HFF-Myc (cell line): ENCODE measurements at regions not wholly inside any gene's neighbourhood (a gene's known extent, or its start where the extent isn't known, plus 50 kb on each side); places are given as distances from the start of the nearest gene placed in this dataset.

Source experiments
- DNase-seq: peaks from one replicate; pipeline ENCODE4 v3.0.0-alpha.2; 2011; ENCODE audit warnings: low read depth; ENCODE audit errors: extremely low read depth
- H3K4me3 ChIP-seq: replicated peaks from 2 replicates; pipeline ENCODE4 v1.5.1; 2011; ENCODE audit warnings: low read depth, mild to moderate bottlenecking, control low read depth, low read length
- CTCF ChIP-seq: IDR thresholded peaks from 2 replicates; pipeline ENCODE4 v1.5.1; 2012; ENCODE audit warnings: mild to moderate bottlenecking, low read depth, low read length, control low read depth; ENCODE audit errors: missing control alignments

DNA sequence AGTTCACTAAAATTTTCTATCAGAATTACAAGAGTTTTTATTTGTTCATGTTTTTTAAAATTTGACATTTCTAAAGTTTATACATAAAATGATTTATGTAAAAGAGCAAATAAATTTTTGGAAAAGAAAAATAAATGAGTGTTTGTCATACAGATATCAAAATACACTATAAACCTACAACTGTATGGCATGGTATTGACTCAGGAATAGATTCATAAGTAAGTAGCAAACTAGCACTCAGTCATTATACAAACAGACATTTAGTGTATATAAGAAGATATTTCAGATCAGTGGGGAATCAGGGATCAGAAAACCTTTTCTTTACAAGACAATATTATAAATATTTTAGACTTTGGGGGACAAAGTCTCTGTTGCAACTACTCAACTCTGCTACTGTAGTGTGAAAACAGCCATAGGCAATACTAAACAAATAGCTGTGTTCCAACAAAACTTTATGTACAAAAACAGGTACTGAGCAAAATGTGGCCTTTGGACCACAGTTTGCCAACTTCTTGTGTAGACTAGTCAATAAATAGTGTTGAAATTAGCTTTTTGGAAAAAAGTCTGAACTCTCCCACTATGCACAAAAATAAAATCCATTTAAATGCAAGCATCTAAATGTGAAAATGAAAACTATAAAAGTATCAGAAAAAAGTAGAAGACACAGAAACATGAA is 508.8 kb upstream of the CAMK1G start:
- H3K4me3 ChIP-seq = no peak overlapping the region
- no peak for TF ChIP-seq CTCF
- DNase-seq = no peak

DNA sequence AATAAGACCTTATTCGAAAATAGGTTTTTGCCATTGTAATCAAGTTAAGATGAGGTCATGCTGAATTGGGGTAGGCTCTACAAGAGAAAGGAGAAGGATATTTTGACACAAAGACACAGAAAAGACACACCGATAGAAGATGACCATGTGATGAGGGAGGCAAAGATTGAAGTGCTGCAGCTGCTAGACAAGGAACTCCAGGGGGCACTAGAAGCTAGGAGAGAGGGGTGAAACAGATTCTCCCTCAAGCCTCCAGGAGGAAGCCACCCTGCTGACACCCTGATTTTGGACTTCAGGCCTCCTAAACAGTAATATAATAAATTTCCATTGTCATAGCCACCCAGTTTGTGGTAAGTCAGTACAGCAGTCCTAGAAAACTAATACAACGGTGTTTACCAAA is 506.8 kb upstream of the CAMK1G start:
- TF ChIP-seq CTCF = peak; percentile 51

GRCh38 chr1:209080170-209080781 is 503.2 kb upstream of the CAMK1G start:
- no peak for DNase-seq
- no peak overlapping the region for H3K4me3 ChIP-seq
- no peak for TF ChIP-seq CTCF

More for the DNA sequence above, 506.8 kb upstream of the CAMK1G start:
- H3K4me3 ChIP-seq = no peak overlapping the region
- no peak for DNase-seq

DNA sequence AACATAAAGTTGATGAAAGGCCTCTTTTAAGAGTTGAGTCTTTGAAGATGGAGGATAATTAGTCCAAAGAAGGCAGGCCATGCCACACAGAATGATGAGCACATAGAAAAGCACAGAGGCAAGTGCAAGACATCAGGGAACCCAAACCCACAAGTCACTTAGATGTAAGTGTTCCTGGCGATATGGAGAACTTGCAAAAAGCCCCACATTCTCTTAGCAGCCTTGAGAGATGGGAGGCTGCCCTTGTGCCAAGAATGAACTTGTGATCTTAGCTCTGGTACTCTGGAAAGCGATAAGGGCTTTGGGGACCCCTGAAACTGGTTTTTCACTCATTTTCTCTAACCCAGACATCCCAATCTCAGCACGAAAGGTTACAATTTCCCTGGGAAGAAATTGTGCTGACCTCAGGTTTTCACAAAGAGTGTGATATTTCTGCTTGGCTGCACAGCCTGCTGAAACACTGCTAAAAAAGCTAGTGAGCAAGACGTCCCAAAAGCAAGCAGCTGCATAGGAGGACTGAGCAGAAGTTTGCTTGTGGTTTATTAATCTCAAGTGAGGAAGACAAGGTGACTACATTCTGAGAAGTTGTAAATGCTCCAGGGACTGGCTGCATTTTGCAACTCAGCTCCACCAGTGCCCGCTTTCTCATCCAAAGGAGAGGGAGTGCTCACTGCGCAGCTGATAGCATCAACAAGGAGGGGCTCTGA is 496.9 kb upstream of the CAMK1G start:
- no peak overlapping the region for H3K4me3 ChIP-seq
- no peak for DNase-seq
- TF ChIP-seq CTCF = no peak

DNA sequence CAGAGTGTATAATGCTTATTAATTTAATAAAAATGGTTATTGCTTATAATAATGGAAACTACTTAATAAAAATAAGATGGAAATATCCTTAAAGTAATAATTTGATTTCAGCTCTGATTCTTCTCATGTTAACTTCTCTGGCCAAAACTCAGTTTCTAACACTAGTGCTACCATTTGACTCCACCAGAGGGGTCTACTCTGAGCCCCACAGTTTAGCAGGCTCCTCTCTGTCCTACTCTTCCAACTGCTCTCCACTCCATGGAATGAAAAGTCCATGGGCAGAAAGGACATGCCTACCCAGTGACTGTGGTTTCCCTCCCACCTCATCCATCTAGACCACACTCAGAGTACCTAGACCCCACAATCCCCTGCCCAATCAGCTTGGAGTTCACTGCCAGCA is 489.1 kb upstream of the CAMK1G start:
- no peak for DNase-seq
- TF ChIP-seq CTCF = no peak
- H3K4me3 ChIP-seq = no peak overlapping the region

DNA sequence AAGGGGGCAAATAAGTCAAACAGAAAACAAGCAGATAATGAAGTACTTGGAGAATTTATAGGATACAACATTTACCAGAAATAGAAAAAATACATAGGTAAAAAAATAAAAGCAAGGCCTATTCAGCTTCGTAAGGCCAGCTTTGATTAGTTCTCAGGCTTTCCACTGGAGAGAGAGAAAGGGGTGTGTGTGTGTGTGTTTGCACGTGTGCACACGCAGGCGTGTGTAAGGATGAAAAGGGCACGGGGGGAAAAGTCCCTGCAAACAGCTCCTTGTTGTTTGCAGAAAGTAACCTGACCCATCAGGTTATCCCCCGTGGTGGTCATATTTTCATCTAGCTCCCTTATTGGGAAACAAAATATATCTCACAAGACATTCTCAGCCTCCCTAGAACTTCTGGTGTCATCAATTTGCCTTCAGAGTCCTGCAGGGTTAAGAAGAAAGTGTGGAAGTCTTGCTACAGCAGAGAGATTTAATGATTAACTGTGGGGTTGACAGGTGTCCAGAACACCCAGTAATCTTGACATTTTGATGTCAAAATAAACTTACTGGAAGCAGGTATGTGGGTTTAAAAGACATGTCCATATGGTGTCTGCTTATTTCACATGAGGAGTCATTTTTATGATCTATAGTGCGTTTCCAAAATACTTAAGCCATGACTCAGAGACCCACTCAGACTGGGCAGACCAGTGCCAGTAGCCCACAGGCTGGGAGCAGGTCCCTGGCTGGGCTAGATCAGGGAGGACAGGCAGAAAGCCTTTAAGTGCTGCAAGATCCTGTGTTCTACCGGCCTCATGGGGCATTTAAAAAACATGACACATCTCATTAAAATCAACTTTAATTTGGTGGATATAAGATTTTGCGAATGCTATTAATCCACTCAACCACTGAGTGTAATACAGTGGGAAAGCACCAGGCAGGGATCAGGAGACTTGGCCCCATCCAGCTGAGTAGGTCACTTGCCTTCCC is 487.6 kb upstream of the CAMK1G start:
- peak; percentile 63 for DNase-seq

More for the DNA sequence above, 487.6 kb upstream of the CAMK1G start:
- no peak overlapping the region for H3K4me3 ChIP-seq
- no peak for TF ChIP-seq CTCF
